K562 (cell line): ENCODE measurements at regions not wholly inside any gene's neighbourhood (a gene's known extent, or its start where the extent isn't known, plus 50 kb on each side); places are given as distances from the start of the nearest gene placed in this dataset.

Source experiments
- ATAC-seq: fragments of 200-7000 bp; cut with Tn5 transposase; 3 replicates; pipeline ENCODE4 v1.9.1; 2020; ENCODE audit warnings: moderate library complexity
- BruUV-seq: library from RNA; stranded (reverse); fragments of 400-500 nt; replicated peaks from 2 replicates; lab custom pipeline; 2021; lab: Mats Ljungman, UMichigan
- CTCF ChIA-PET: fragments of 300-600 bp; formaldehyde crosslinking; extraction: SDS; loops from one replicate; lab custom pipeline; 2021; ENCODE audit warnings: low intra/inter-chr PET ratio; lab: Yijun Ruan, JAX
- POLR2A ChIA-PET: fragments of 300-600, 350-650 bp; sonication (Branson Sonifier 250); formaldehyde crosslinking; extraction: SDS; loops from one replicate; lab custom pipeline; 2021; ENCODE audit warnings: antibody characterized with exemption, inconsistent platforms; lab: Yijun Ruan, JAX
- DNase-seq, 4 experiments: peaks; one replicate each; pipeline versions ENCODE4 v3.0.0 to v3.0.0-alpha.2; 2011 to 2018; ENCODE audit warnings: low spot score in 3 of 4, mixed read lengths in 3 of 4; ENCODE audit errors: extremely low read depth in 1 of 4
- FAIRE-seq: peaks from 2 replicates; lab custom pipeline; 2011; peaks lifted over from hg19 to GRCh38; lab: Jason Lieb, UNC
- H2AFZ ChIP-seq: 2 replicates; pipeline ENCODE4 v1.6.0; 2011; ENCODE audit warnings: low read depth, low read length, control low read depth, inconsistent platforms
- H3K27ac ChIP-seq: fragments of 200-600 bp; 3 replicates; pipeline ENCODE4 v1.8.0; 2011; ENCODE audit warnings: low read depth, mild to moderate bottlenecking, control low read depth, inconsistent platforms, low read length, moderate library complexity, mixed read lengths; ENCODE audit errors: extremely low read depth
- H3K27me3 ChIP-seq, 2 experiments: fragments of 300-600 bp in 1 of 2; 2 replicates in 1 of 2; 3 replicates in 1 of 2; pipeline versions ENCODE4 v1.6.0 to v1.8.0; 2011; ENCODE audit warnings: inconsistent platforms in 2 of 2, low read length in 2 of 2, mild to moderate bottlenecking in 1 of 2, mixed read lengths in 1 of 2, moderate library complexity in 1 of 2; ENCODE audit not compliant: control insufficient read depth in 2 of 2, insufficient read depth in 2 of 2
- H3K36me3 ChIP-seq: fragments of 300-600 bp; 3 replicates; pipeline ENCODE4 v1.8.0; 2011; ENCODE audit warnings: mild to moderate bottlenecking, low read length, inconsistent platforms; ENCODE audit not compliant: control insufficient read depth, insufficient read depth
- H3K4me1 ChIP-seq, 2 experiments: fragments of 200-600 bp in 1 of 2; replicated peaks in 1 of 2; 2 replicates in 1 of 2; 3 replicates in 1 of 2; pipeline versions ENCODE4 v1.5.1 to v1.8.0; 2011; ENCODE audit warnings: inconsistent platforms in 2 of 2, low read length in 2 of 2, mild to moderate bottlenecking in 1 of 2, mixed read lengths in 1 of 2, moderate library complexity in 1 of 2; ENCODE audit not compliant: control insufficient read depth in 2 of 2, insufficient read depth in 2 of 2
- H3K4me2 ChIP-seq: 2 replicates; pipeline ENCODE4 v1.6.1; 2011; ENCODE audit warnings: low read length, control low read depth, inconsistent platforms, mixed read lengths; ENCODE audit not compliant: insufficient read depth
- H3K4me3 ChIP-seq: fragments of 200-600 bp; sonication (generic), shearing (Covaris generic); 2 replicates; pipeline ENCODE4 v1.5.1; 2016; ENCODE audit warnings: control low read depth, inconsistent platforms
- H3K79me2 ChIP-seq: fragments of 200-600 bp; 3 replicates; pipeline ENCODE4 v1.8.0; 2011; ENCODE audit warnings: low read length, inconsistent platforms; ENCODE audit not compliant: control insufficient read depth, insufficient read depth
- H3K9ac ChIP-seq, 2 experiments: 2 replicates each; pipeline versions ENCODE4 v1.6.0 to v1.6.1; 2011; ENCODE audit warnings: low read depth in 2 of 2, low read length in 2 of 2, control low read depth in 1 of 2, inconsistent platforms in 1 of 2, mild to moderate bottlenecking in 1 of 2, mixed read lengths in 1 of 2; ENCODE audit not compliant: insufficient read depth in 1 of 2
- H3K9me1 ChIP-seq: one replicate; pipeline ENCODE4 v1.6.0; 2011; ENCODE audit warnings: inconsistent platforms, mild to moderate bottlenecking, low read length, moderate library complexity; ENCODE audit not compliant: control insufficient read depth, insufficient read depth
- H3K9me3 ChIP-seq: replicated peaks from 2 replicates; pipeline ENCODE4 v1.5.1; 2011; ENCODE audit warnings: low read depth, low read length, inconsistent platforms; ENCODE audit not compliant: control insufficient read depth, insufficient read depth
- H4K20me1 ChIP-seq: replicated peaks from 2 replicates; pipeline ENCODE4 v1.6.1; 2011; ENCODE audit warnings: low read length, inconsistent platforms, mixed read lengths; ENCODE audit not compliant: control insufficient read depth, insufficient read depth
- ATF4 ChIP-seq: fragments of 450-650 bp; formaldehyde crosslinking; IDR thresholded peaks from 2 replicates; pipeline ENCODE4 v1.4.0; 2022; ENCODE audit warnings: mild to moderate bottlenecking, moderate library complexity
- E2F8 ChIP-seq: fragments of 450-650 bp; IDR thresholded peaks from 2 replicates; pipeline ENCODE4 v1.7.1; 2018; ENCODE audit warnings: mild to moderate bottlenecking, low read depth; ENCODE audit not compliant: partially characterized antibody
- E4F1 ChIP-seq: fragments of 250-450 bp; sonication (Bioruptor Pico); IDR thresholded peaks from 2 replicates; pipeline ENCODE4 v1.5.0; 2021; ENCODE audit warnings: mild to moderate bottlenecking, borderline replicate concordance
- MCM5 ChIP-seq: fragments of 450-650 bp; IDR thresholded peaks from 2 replicates; pipeline ENCODE4 v1.6.1; 2016; ENCODE audit warnings: low read depth
- RBM34 ChIP-seq: fragments of 200-400 bp; formaldehyde crosslinking; IDR thresholded peaks from 2 replicates; pipeline ENCODE4 v1.6.1; 2018; ENCODE audit warnings: low read length, borderline replicate concordance; ENCODE audit not compliant: insufficient read depth
- ZNF764 ChIP-seq: fragments of 250-450 bp; sonication (Bioruptor Pico); IDR thresholded peaks from 2 replicates; pipeline ENCODE4 v1.4.0; 2020; ENCODE audit warnings: low read depth, mild to moderate bottlenecking, moderate library complexity
- WGBS: fragments of 100-300 bp; shearing (Covaris generic); methylation state at CpG from one replicate; pipeline ENCODE4 v1.1.6; 2016; ENCODE audit warnings: low coverage, mixed read lengths; ENCODE audit not compliant: insufficient coverage; ENCODE audit errors: missing lambda C conversion rate; 5-methylcytosine and 5-hydroxymethylcytosine counted together
- in situ Hi-C: fragments of 300-500 bp; cut with MboI; formaldehyde crosslinking; loops from 4 replicates; pipeline ENCODE4 v1.15.0; 2018; ENCODE audit warnings: inconsistent platforms, mixed read lengths
- intact Hi-C: fragments of 100-400 bp; cut with micrococcal nuclease; formaldehyde crosslinking; loops from 2 replicates; pipeline ENCODE4 v1.14.2; 2022

GRCh38 chr19:13669780-13670355 lies 94.5 kb upstream of the MRI1 start:
- Histone ChIP-seq H3K4me3 (no peak overlapping the region), H3K79me2 (no peaks in the 10 kb centered on the region), H4K20me1 (no peaks in the 10 kb centered on the region), H3K9me1 (no peaks in the 10 kb centered on the region), H3K4me1 (no peaks in the 10 kb centered on the region; a peak in 1 of 5 replicates), H3K9me3 (peaks cover 2% of the 10 kb centered on the region), H3K4me2 (no peak overlapping the region), H3K36me3 (no peaks in the 10 kb centered on the region), H3K9ac (no peak overlapping the region), H2AFZ (no peak overlapping the region), H3K27me3 (peaks cover 3 to 16% of the 10 kb centered on the region in 2 experiments; a peak in 3 of 5 replicates), H3K27ac (no peak overlapping the region)
- in situ Hi-C loops (no loop called here), intact Hi-C loops (no loop called here)
- CTCF ChIA-PET = no interaction called here
- no TSS peak for BruUV-seq
- DNase-seq (no peak), ATAC-seq (no peak), FAIRE-seq (no peak)
- POLR2A ChIA-PET = interaction anchor here (0.6 kb wide), 2 partner anchors 91 to 147 kb away, joined by 4 read pairs; no protein-coding TSS in a partner anchor
- TF ChIP-seq E2F8 (no peak), MCM5 (no peak), E4F1 (CRISPR knock-in tag) (no peak), RBM34 (no peak), ATF4 (no peak), ZNF764 (CRISPR knock-in tag) (no peak)
- WGBS = 3% methylated on average over 4 of the region's 4 CpGs
